ENCODE measurements at regions not wholly inside any gene's neighbourhood (a gene's known extent, or its start where the extent isn't known, plus 50 kb on each side); places are given as distances from the start of the nearest gene placed in this dataset.
"Not testable (repeated sequence)": the region's sequence is repeated elsewhere in the genome, so short reads cannot be mapped to it uniquely, and the experiment has no call there.

DNA sequence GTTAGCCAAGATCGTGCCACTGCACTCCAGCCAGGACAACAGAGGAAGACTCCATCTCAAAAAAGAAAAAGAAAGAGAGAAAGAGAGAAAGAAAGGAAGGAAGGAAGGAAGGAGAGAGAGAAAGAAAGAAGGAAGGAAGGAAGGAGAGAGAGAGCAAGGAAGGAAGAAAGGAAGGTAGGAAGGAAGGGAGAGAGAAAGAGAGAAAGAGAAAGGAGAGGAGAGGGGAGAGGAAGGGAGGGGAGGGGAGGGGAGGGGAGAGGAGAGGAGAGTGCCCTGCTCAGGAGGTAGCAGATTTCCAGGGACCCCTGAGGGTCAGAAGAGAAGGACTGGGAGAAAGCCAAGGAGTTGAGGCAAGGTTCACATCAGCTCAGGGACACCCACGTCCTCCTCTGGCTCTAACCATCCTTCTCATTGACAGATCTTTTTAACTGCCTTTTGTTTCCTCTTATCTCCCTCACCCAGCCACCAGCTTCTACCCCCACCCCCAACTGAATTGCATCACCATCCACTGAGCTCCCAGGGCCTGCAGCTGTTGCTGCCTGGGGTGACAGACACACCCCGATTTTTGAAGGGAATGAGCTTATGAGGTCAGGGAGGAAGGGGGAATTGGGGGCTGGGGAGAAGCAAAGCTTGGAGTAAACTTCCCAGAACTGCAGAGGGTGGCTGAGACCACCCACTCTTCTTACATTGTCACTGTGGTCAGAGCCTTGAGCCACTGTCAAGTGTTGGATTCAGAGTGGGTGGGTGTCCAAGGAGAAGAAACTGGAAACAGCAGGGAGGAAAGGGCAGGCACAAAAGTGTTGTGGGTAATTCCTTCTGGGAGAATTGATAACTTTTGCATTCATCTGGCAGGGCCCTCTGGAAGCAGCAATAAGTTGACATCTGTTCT, 91.6 kb downstream of the GLUL start:
- Histone ChIP-seq H3K9ac (ENCODE audit: low read length) (no peak overlapping the region), H3K27ac (ENCODE audit: low read depth, low read length) (no peak overlapping the region), H2AFZ (ENCODE audit: low read depth, low read length, poor library complexity, severe bottlenecking) (no peak overlapping the region), H3K9me3 (ENCODE audit: control insufficient read depth in 1 of 2, insufficient read depth in 1 of 2, low read depth in 1 of 2, low read length in 2 of 2) (no peaks in the 10 kb centered on the region), H3K79me2 (ENCODE audit: insufficient read depth, low read length) (no peaks in the 10 kb centered on the region), H4K20me1 (ENCODE audit: insufficient read depth) (no peaks in the 10 kb centered on the region), H3K9me2 (ENCODE audit: insufficient read depth) (no peaks in the 10 kb centered on the region), H3K36me3 (ENCODE audit: control insufficient read depth in 1 of 2, insufficient read depth in 2 of 2, low read length in 2 of 2) (no peaks in the 10 kb centered on the region), H3K4me3 (replicated peaks in 1 of 2; ENCODE audit: low read depth in 1 of 2, low read length in 2 of 2) (no peak overlapping the region), H3K4me2 (ENCODE audit: low read length) (no peak overlapping the region), H3K4me1 (ENCODE audit: control insufficient read depth in 1 of 2, insufficient read depth in 2 of 2, low read length in 2 of 2) (peaks cover 0 to 5% of the 10 kb centered on the region in 2 experiments; a peak in 1 of 4 replicates), H3K27me3 (ENCODE audit: insufficient read depth, low read length) (no peaks in the 10 kb centered on the region)
- DNase-seq (ENCODE audit: low read depth, low spot score) (no peak), ATAC-seq (no peak)
- ChIA-PET POLR2A (interaction anchor here (0.5 kb wide), 1 partner anchor 10 kb away, joined by 3 read pairs; no protein-coding TSS in a partner anchor), CTCF (no interaction called here), RAD21 (ENCODE audit: low non-redundant PET in 1 of 2, low total read pairs in 2 of 2, uncharacterized antibody in 2 of 2, unreplicated experiment in 2 of 2) (interaction anchor here in 1 of 2 experiments (0.6 kb wide), 1 partner anchor 215 kb away, joined by 3 read pairs; no protein-coding TSS in a partner anchor)
- BruUV-seq (replicated peaks), result no TSS peak
- TF ChIP-seq ZFX (IDR thresholded peaks at IDR 0.05) (no peak), TCF7L2 (IDR thresholded peaks at IDR 0.05; ENCODE audit: borderline replicate concordance, extremely low read depth, insufficient read depth, insufficient read length) (no peak)
- intact Hi-C loops (cut with micrococcal nuclease), result loop anchor here (1.0 kb wide), 1 partner anchor 48 kb away; no protein-coding TSS in a partner anchor

DNA sequence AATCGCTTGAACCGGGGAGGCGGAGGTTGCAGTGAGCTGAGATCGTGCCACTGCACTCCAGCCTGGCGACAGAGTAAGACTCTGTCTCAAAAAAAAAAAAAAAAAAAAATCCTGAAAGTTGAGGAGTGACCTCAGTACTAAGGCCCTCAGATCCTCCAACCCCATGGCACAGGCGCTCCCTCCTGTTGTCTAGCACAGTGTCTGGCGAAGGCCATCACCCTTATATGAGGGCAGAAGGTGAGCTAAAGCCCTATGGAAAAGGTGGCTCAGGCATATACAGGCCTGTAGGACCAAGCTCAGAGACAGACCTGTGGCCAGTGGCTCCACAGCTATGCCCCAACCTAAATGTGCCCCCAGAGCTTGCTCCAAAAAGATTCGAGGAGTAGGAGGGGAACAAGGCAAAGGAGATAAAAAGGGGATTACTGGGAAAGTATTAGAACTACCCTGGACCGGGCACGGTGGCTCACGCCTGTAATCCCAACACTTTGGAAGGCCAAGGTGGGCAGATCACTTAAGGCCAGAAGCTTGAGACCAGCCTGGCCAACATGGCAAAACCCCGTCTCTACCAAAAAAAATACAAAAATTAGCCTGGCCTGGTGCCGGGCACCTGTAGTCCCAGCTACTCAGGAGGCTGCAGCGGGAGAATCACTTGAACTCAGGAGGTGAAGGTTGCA, 92.4 kb downstream of the GLUL start:
- H3K27ac ChIP-seq (ENCODE audit: low read depth, low read length); H3K4me1 ChIP-seq (ENCODE audit: control insufficient read depth in 1 of 2, insufficient read depth in 2 of 2, low read length in 2 of 2); H3K4me2 ChIP-seq (ENCODE audit: low read length); H3K9me2 ChIP-seq (ENCODE audit: insufficient read depth); H3K9ac ChIP-seq (ENCODE audit: low read length); DNase-seq (ENCODE audit: low read depth, low spot score); H3K9me3 ChIP-seq (ENCODE audit: control insufficient read depth in 1 of 2, insufficient read depth in 1 of 2, low read depth in 1 of 2, low read length in 2 of 2); H3K4me3 ChIP-seq (replicated peaks in 1 of 2; ENCODE audit: low read depth in 1 of 2, low read length in 2 of 2); H2AFZ ChIP-seq (ENCODE audit: low read depth, low read length, poor library complexity, severe bottlenecking); BruUV-seq (replicated peaks); ATAC-seq; RAD21 ChIA-PET (ENCODE audit: low non-redundant PET in 1 of 2, low total read pairs in 2 of 2, uncharacterized antibody in 2 of 2, unreplicated experiment in 2 of 2); H4K20me1 ChIP-seq (ENCODE audit: insufficient read depth); H3K27me3 ChIP-seq (ENCODE audit: insufficient read depth, low read length); H3K36me3 ChIP-seq (ENCODE audit: control insufficient read depth in 1 of 2, insufficient read depth in 2 of 2, low read length in 2 of 2); CTCF ChIA-PET; H3K79me2 ChIP-seq (ENCODE audit: insufficient read depth, low read length): not testable (repeated sequence)
- intact Hi-C loops (cut with micrococcal nuclease), result loop anchor here (1.0 kb wide), 1 partner anchor 47 kb away; no protein-coding TSS in a partner anchor
- POLR2A ChIA-PET, result interaction anchor here (0.7 kb wide), 1 partner anchor 93 kb away, joined by 4 read pairs; the partner anchor contains the start of gene GLUL

Data from HCT116 (cell line).